HEK293 (cell line): ENCODE measurements at regions not wholly inside any gene's neighbourhood (a gene's known extent, or its start where the extent isn't known, plus 50 kb on each side); places are given as distances from the start of the nearest gene placed in this dataset.

ENCODE experiments used
- CTCF ChIP-seq: fragments of 450-650 bp; formaldehyde crosslinking; IDR thresholded peaks from 2 replicates; pipeline ENCODE4 v1.5.1; 2016; ENCODE audit warnings: missing biosample characterization, missing genetic modification characterization
- PRDM4 ChIP-seq: fragments of 450-650 bp; formaldehyde crosslinking; IDR thresholded peaks from 2 replicates; pipeline ENCODE4 v1.5.1; 2017; ENCODE audit warnings: missing biosample characterization, missing genetic modification characterization
- ZNF266 ChIP-seq: fragments of 450-650 bp; formaldehyde crosslinking; IDR thresholded peaks from 2 replicates; pipeline ENCODE4 v1.5.1; 2016; ENCODE audit warnings: missing biosample characterization, missing genetic modification characterization, low read depth
- ZNF621 ChIP-seq: fragments of 450-650 bp; formaldehyde crosslinking; IDR thresholded peaks from 2 replicates; pipeline ENCODE4 v1.5.1; 2017; ENCODE audit warnings: missing biosample characterization, missing genetic modification characterization
- ZNF747 ChIP-seq: fragments of 450-650 bp; formaldehyde crosslinking; IDR thresholded peaks from 2 replicates; pipeline ENCODE4 v1.5.1; 2016; ENCODE audit warnings: missing biosample characterization, missing genetic modification characterization

- TF ChIP-seq PRDM4 (tag by site-specific recombination), result no peak
- TF ChIP-seq CTCF (tag by site-specific recombination), result no peak
- TF ChIP-seq ZNF266 (tag by site-specific recombination), result no peak
- TF ChIP-seq ZNF747 (tag by site-specific recombination), result no peak
- no peak for TF ChIP-seq ZNF621
Observed at GRCh38 chr20:22369100-22369499, 215.3 kb downstream of the FOXA2 start.
